AG04450 (cell line): ENCODE measurements at regions not wholly inside any gene's neighbourhood (a gene's known extent, or its start where the extent isn't known, plus 50 kb on each side); places are given as distances from the start of the nearest gene placed in this dataset.

Source experiments
- CTCF ChIA-PET: fragments of 300-600, 350-600 bp; formaldehyde crosslinking; extraction: SDS; loops from one replicate; lab custom pipeline; 2022; ENCODE audit warnings: antibody characterized with exemption, inconsistent platforms; lab: Charles Lee
- POLR2A ChIA-PET: fragments of 350-600 bp; formaldehyde crosslinking; extraction: SDS; loops from one replicate; lab custom pipeline; 2021; ENCODE audit warnings: antibody characterized with exemption, inconsistent platforms; lab: Yijun Ruan, JAX
- DNase-seq: peaks from one replicate; pipeline ENCODE4 v3.0.0-alpha.2; 2011; ENCODE audit warnings: low read depth, low spot score
- H3K27ac ChIP-seq: one replicate; pipeline ENCODE4 v1.5.1; 2012; ENCODE audit warnings: low read depth, low read length, control low read depth
- H3K27me3 ChIP-seq: one replicate; pipeline ENCODE4 v1.6.0; 2012; ENCODE audit warnings: low read length; ENCODE audit not compliant: control insufficient read depth, insufficient read depth
- H3K4me3 ChIP-seq: 2 replicates; pipeline ENCODE4 v1.5.1; 2011; ENCODE audit warnings: mild to moderate bottlenecking, low read depth, low read length, control low read depth
- H3K9me3 ChIP-seq: 2 replicates; pipeline ENCODE4 v1.5.1; 2012; ENCODE audit warnings: low read length; ENCODE audit not compliant: control insufficient read depth, insufficient read depth
- CTCF ChIP-seq: IDR thresholded peaks from 2 replicates; pipeline ENCODE4 v1.5.1; 2011; ENCODE audit warnings: low read depth, low read length, control low read depth, inconsistent platforms

- H3K27me3 ChIP-seq, result no peaks in the 10 kb centered on the region
- no peak overlapping the region for H3K27ac ChIP-seq
- H3K4me3 ChIP-seq, result no peak overlapping the region
- CTCF ChIA-PET, result no interaction called here
- H3K9me3 ChIP-seq, result no peaks in the 10 kb centered on the region
- no peak for DNase-seq
- POLR2A ChIA-PET, result no interaction called here
- TF ChIP-seq CTCF, result no peak
Measured at GRCh38 chr1:193626695-193627094, 440.3 kb upstream of the B3GALT2 start.

- no peaks in the 10 kb centered on the region for H3K9me3 ChIP-seq
- no peak for DNase-seq
- H3K4me3 ChIP-seq, result no peak overlapping the region
- H3K27me3 ChIP-seq, result no peaks in the 10 kb centered on the region
- CTCF ChIA-PET, result no interaction called here
- TF ChIP-seq CTCF, result no peak
- POLR2A ChIA-PET, result no interaction called here
- H3K27ac ChIP-seq, result no peak overlapping the region
Measured at GRCh38 chr1:193625255-193625654, 438.8 kb upstream of the B3GALT2 start.

- no peak for DNase-seq
- Histone ChIP-seq H3K9me3 (no peaks in the 10 kb centered on the region), H3K4me3 (no peak overlapping the region), H3K27ac (no peak overlapping the region), H3K27me3 (no peaks in the 10 kb centered on the region)
- POLR2A ChIA-PET, result no interaction called here
- TF ChIP-seq CTCF, result no peak
- CTCF ChIA-PET, result no interaction called here
Measured at GRCh38 chr1:193619911-193620310, 433.5 kb upstream of the B3GALT2 start.

- no peaks in the 10 kb centered on the region for H3K9me3 ChIP-seq
- H3K4me3 ChIP-seq, result no peak overlapping the region
- ChIA-PET POLR2A (no interaction called here), CTCF (no interaction called here)
- DNase-seq, result peak; percentile 1
- TF ChIP-seq CTCF, result no peak
- H3K27me3 ChIP-seq, result no peaks in the 10 kb centered on the region
- H3K27ac ChIP-seq, result no peak overlapping the region
Measured at GRCh38 chr1:193614817-193615216, 428.4 kb upstream of the B3GALT2 start.

- ChIA-PET CTCF (no interaction called here), POLR2A (no interaction called here)
- Histone ChIP-seq H3K9me3 (no peaks in the 10 kb centered on the region), H3K4me3 (no peak overlapping the region), H3K27ac (no peak overlapping the region), H3K27me3 (no peaks in the 10 kb centered on the region)
- DNase-seq, result no peak
- TF ChIP-seq CTCF, result no peak
Measured at GRCh38 chr1:193614275-193614674, 427.9 kb upstream of the B3GALT2 start.
